ENCODE measurements at regions not wholly inside any gene's neighbourhood (a gene's known extent, or its start where the extent isn't known, plus 50 kb on each side); places are given as distances from the start of the nearest gene placed in this dataset.

DNA sequence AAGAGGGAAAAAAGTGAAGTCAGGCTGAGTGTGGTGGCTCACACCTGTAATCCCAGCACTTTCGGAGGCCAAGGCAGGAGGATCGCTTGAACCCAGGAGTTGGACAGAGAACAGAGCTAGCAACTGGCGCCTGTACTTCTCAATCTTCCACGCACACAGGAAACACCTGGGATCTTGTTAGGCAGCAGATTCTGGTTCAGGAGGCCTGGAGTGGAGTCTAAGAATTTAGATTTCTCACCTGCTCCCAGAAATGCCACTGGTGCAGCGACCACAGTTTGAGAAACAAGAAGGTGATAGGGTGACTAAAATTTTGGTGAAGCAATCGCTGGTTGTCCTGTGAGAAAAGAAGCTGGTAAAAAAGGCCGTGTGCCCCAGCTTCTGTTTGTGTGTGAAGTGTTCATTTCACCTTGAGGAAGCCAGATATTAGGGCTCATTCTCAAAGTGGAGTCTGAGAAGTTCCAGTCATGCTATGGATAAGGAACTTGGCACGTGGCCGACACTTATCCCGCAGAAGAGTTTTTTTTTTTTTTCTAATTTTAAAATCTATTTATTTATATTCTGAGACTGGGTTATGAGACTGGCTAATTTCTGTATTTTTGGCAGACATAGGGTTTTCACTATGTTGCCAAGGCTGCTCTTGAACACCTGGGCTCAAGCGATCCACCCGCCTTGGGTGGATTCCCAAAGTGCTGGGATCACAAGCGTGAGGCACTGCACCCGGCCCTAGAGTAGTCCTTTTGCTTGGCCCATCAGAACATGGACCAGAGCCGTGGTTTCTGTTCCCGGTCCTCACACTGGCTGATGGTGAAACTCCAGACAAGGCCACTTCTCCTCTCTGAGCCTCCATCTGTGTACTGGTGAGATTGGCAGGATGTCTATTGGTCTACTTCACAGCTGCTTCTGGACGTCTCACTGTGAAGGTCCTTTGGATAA is 324.6 kb upstream of the PROK2 start:
- intact Hi-C loops (cut with micrococcal nuclease): no loop called here
- Histone ChIP-seq H3K9me3 (replicated peaks; ENCODE audit: control insufficient read depth, insufficient read depth, low read length) (no peaks in the 10 kb centered on the region), H3K9ac (replicated peaks; ENCODE audit: extremely low read depth, insufficient read depth, low read length) (no peak overlapping the region), H3K27me3 (ENCODE audit: control insufficient read depth in 2 of 2, insufficient read depth in 2 of 2, low read length in 2 of 2) (peaks cover 0 to 3% of the 10 kb centered on the region in 2 experiments), H3K27ac (ENCODE audit: insufficient read depth, low read depth, low read length) (no peak overlapping the region), H2AFZ (ENCODE audit: low read depth, low read length) (no peak overlapping the region), H3K79me2 (ENCODE audit: control insufficient read depth, insufficient read depth, low read length) (no peaks in the 10 kb centered on the region), H3K4me3 (replicated peaks in 1 of 3; ENCODE audit: insufficient read depth in 1 of 3, low read depth in 1 of 3, low read length in 3 of 3) (no peak overlapping the region), H4K20me1 (replicated peaks; ENCODE audit: control insufficient read depth, extremely low read depth, insufficient read depth, low read length) (no peaks in the 10 kb centered on the region), H3K4me1 (ENCODE audit: control insufficient read depth, extremely low read depth, insufficient read depth, low read length) (no peaks in the 10 kb centered on the region), H3K4me2 (ENCODE audit: insufficient read depth, low read length) (no peak overlapping the region), H3K9me1 (replicated peaks; ENCODE audit: control insufficient read depth, extremely low read depth, insufficient read depth, low read length) (no peaks in the 10 kb centered on the region), H3K36me3 (ENCODE audit: control insufficient read depth in 2 of 2, extremely low read depth in 1 of 2, insufficient read depth in 2 of 2, low read length in 2 of 2) (no peaks in the 10 kb centered on the region)
- dilution Hi-C loops (cut with MboI; ENCODE audit: extremely low pct_ligation_motif_present, low sequenced_read_pairs): no loop called here
- POLR2A ChIA-PET: no interaction called here
- TF ChIP-seq JUN (IDR thresholded peaks at IDR 0.05; ENCODE audit: borderline replicate concordance, insufficient read depth, insufficient read length, low read depth): no peak
- TF ChIP-seq EZH2 (IDR thresholded peaks at IDR 0.05; ENCODE audit: borderline replicate concordance, low read depth, low read length, severe bottlenecking): no peak
- TF ChIP-seq POLR2A (IDR thresholded peaks at IDR 0.05; ENCODE audit: low read depth, low read length): no peak
- TF ChIP-seq CTCF (IDR thresholded peaks at IDR 0.05; ENCODE audit: extremely low read depth in 1 of 2, insufficient read depth in 1 of 2, low read depth in 1 of 2, low read length in 2 of 2): no peak
- TF ChIP-seq GATA2 (IDR thresholded peaks at IDR 0.05; ENCODE audit: insufficient read depth, insufficient read length, low read depth, low read length): no peak
- TF ChIP-seq FOS (IDR thresholded peaks at IDR 0.05; ENCODE audit: borderline replicate concordance, insufficient read depth, low read length): no peak
- TF ChIP-seq MYC (IDR thresholded peaks at IDR 0.05; ENCODE audit: low read depth, low read length): no peak
- TF ChIP-seq MAX (IDR thresholded peaks at IDR 0.05; ENCODE audit: insufficient read depth, insufficient read length): no peak
- TF ChIP-seq POLR2AphosphoS5 (IDR thresholded peaks at IDR 0.05; ENCODE audit: insufficient read depth, low read depth, low read length): no peak
- BruUV-seq (replicated peaks): no TSS peak
- no peak for FAIRE-seq
- CTCF ChIA-PET: no interaction called here
- DNase-seq (ENCODE audit: low read depth, low spot score): no peak

Measured in endothelial cell of umbilical vein (primary cell).